MM.1S (cell line): ENCODE measurements at regions not wholly inside any gene's neighbourhood (a gene's known extent, or its start where the extent isn't known, plus 50 kb on each side); places are given as distances from the start of the nearest gene placed in this dataset.

ENCODE experiments used
- CTCF ChIP-seq: fragments of 300-600 bp; sonication (generic); IDR thresholded peaks from 2 replicates; pipeline ENCODE4 v1.5.1; 2016; ENCODE audit warnings: antibody characterized with exemption, low read length, mixed read lengths
- EZH2 ChIP-seq: fragments of 300-600 bp; sonication (generic); optimal IDR thresholded peaks from 2 replicates; pipeline ENCODE3; 2017; ENCODE audit warnings: low read depth, mild to moderate bottlenecking, antibody characterized with exemption, low read length, mixed read lengths
- EZH2phosphoT487 ChIP-seq: fragments of 300-600 bp; sonication (generic); IDR thresholded peaks from 2 replicates; pipeline ENCODE4 v1.6.1; 2018; ENCODE audit warnings: antibody characterized with exemption, low read length

GRCh38 chr4:58658701-58659100 lies 1548.5 kb upstream of the IGFBP7 start:
- TF ChIP-seq CTCF, result no peak
- no peak for TF ChIP-seq EZH2
- TF ChIP-seq EZH2phosphoT487, result no peak
